ENCODE measurements at regions not wholly inside any gene's neighbourhood (a gene's known extent, or its start where the extent isn't known, plus 50 kb on each side); places are given as distances from the start of the nearest gene placed in this dataset.

GRCh38 chr6:141316236-141316635 is 816.5 kb upstream of the GJE1 start:
- TF ChIP-seq CTCF (conservative IDR thresholded peaks at IDR 0.05; ENCODE audit: low read depth, low read length), result no peak
- no peak for TF ChIP-seq EZH2 (IDR thresholded peaks at IDR 0.05; ENCODE audit: borderline replicate concordance, low read depth, low read length, poor library complexity, severe bottlenecking)

Measured in A673 (cell line).